MM.1S (cell line): ENCODE measurements at regions not wholly inside any gene's neighbourhood (a gene's known extent, or its start where the extent isn't known, plus 50 kb on each side); places are given as distances from the start of the nearest gene placed in this dataset.

Source experiments
- EZH2 ChIP-seq: fragments of 300-600 bp; sonication (generic); optimal IDR thresholded peaks from 2 replicates; pipeline ENCODE3; 2017; ENCODE audit warnings: low read depth, mild to moderate bottlenecking, antibody characterized with exemption, low read length, mixed read lengths
- EZH2phosphoT487 ChIP-seq: fragments of 300-600 bp; sonication (generic); IDR thresholded peaks from 2 replicates; pipeline ENCODE4 v1.6.1; 2018; ENCODE audit warnings: antibody characterized with exemption, low read length
- TF ChIP-seq, protein P1 (sequence below): fragments of 300-600 bp; sonication (generic); IDR thresholded peaks from 2 replicates; pipeline ENCODE4 v1.5.1; 2016; ENCODE audit warnings: antibody characterized with exemption, low read length, mixed read lengths

- TF ChIP-seq, protein P1, sequence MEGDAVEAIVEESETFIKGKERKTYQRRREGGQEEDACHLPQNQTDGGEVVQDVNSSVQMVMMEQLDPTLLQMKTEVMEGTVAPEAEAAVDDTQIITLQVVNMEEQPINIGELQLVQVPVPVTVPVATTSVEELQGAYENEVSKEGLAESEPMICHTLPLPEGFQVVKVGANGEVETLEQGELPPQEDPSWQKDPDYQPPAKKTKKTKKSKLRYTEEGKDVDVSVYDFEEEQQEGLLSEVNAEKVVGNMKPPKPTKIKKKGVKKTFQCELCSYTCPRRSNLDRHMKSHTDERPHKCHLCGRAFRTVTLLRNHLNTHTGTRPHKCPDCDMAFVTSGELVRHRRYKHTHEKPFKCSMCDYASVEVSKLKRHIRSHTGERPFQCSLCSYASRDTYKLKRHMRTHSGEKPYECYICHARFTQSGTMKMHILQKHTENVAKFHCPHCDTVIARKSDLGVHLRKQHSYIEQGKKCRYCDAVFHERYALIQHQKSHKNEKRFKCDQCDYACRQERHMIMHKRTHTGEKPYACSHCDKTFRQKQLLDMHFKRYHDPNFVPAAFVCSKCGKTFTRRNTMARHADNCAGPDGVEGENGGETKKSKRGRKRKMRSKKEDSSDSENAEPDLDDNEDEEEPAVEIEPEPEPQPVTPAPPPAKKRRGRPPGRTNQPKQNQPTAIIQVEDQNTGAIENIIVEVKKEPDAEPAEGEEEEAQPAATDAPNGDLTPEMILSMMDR: no peak
- TF ChIP-seq EZH2 (no peak), EZH2phosphoT487 (no peak)
Observed at GRCh38 chr3:115436767-115437301, 186.5 kb upstream of the GAP43 start.
